ENCODE measurements at regions not wholly inside any gene's neighbourhood (a gene's known extent, or its start where the extent isn't known, plus 50 kb on each side); places are given as distances from the start of the nearest gene placed in this dataset.

GRCh38 chr11:80861193-80861592 lies 1420.4 kb upstream of the TENM4 start:
- TF ChIP-seq, protein P1, sequence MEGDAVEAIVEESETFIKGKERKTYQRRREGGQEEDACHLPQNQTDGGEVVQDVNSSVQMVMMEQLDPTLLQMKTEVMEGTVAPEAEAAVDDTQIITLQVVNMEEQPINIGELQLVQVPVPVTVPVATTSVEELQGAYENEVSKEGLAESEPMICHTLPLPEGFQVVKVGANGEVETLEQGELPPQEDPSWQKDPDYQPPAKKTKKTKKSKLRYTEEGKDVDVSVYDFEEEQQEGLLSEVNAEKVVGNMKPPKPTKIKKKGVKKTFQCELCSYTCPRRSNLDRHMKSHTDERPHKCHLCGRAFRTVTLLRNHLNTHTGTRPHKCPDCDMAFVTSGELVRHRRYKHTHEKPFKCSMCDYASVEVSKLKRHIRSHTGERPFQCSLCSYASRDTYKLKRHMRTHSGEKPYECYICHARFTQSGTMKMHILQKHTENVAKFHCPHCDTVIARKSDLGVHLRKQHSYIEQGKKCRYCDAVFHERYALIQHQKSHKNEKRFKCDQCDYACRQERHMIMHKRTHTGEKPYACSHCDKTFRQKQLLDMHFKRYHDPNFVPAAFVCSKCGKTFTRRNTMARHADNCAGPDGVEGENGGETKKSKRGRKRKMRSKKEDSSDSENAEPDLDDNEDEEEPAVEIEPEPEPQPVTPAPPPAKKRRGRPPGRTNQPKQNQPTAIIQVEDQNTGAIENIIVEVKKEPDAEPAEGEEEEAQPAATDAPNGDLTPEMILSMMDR (IDR thresholded peaks at IDR 0.05): no peak

DNA sequence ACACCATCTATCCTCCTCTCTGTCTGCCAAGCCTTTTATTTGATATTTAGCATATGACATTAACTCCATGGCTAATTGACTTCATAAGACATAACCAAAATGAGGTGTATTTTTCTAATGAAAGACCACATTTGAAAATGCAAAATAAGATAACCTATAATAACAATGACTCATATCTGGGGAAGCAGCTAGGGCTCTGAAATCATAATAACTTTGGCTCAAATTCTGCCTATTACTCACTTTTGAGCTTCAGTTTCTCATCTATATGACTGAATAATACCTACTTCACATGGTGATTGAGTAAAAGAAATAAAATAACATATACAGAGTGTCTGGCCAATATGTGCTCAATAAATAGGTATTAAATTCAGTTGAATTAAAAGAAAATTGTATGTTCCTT lies 1419.8 kb upstream of the TENM4 start:
- no peak for DNase-seq
- TF ChIP-seq, protein P1 (IDR thresholded peaks at IDR 0.05): no peak
- no peak overlapping the region for H3K4me3 Mint-ChIP-seq
- H3K27ac Mint-ChIP-seq: no peak overlapping the region
- CTCF ChIA-PET: no interaction called here
- intact Hi-C loops (cut with micrococcal nuclease): no loop called here
- no peaks in the 10 kb centered on the region for H3K27me3 Mint-ChIP-seq
- no peaks in the 10 kb centered on the region for H3K36me3 Mint-ChIP-seq (ENCODE audit: low read depth)
- no peaks in the 10 kb centered on the region for H3K4me1 Mint-ChIP-seq (ENCODE audit: low read depth)
- H3K9me3 Mint-ChIP-seq: peaks cover 3% of the 10 kb centered on the region
- POLR2A ChIA-PET: no interaction called here
- no peak for ATAC-seq

More at GRCh38 chr11:80861193-80861592, 1420.4 kb upstream of the TENM4 start:
- no peak for DNase-seq
- Mint-ChIP-seq H3K4me3 (no peak overlapping the region), H3K4me1 (ENCODE audit: low read depth) (no peaks in the 10 kb centered on the region), H3K27me3 (no peaks in the 10 kb centered on the region), H3K36me3 (ENCODE audit: low read depth) (no peaks in the 10 kb centered on the region), H3K9me3 (peaks cover 3% of the 10 kb centered on the region), H3K27ac (no peak overlapping the region)
- no peak for ATAC-seq
- intact Hi-C loops (cut with micrococcal nuclease): no loop called here
- CTCF ChIA-PET: no interaction called here
- POLR2A ChIA-PET: interaction anchor here (0.6 kb wide), 1 partner anchor 624 kb away, joined by 3 read pairs; no protein-coding TSS in a partner anchor

DNA sequence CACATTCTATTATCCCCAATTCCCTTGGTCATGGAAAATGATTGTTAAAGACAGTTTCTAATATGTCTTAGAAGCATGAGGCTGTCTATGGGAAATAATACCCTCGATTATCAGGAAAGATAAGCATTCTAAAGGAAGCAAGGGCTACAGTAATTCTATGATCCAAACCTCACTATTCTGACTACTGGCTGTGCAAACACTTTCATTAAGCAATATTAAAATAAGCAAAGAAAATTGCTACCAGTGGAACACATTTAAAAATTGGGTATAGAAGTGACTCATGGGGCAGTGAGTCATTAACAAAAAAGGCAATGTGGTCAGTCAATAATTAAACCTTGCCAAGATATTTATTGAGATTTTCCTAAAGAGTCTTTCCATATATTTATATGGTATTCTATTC lies 1415.2 kb upstream of the TENM4 start:
- ChIA-PET POLR2A (no interaction called here), CTCF (no interaction called here)
- H3K4me3 Mint-ChIP-seq: no peak overlapping the region
- DNase-seq: no peak
- H3K36me3 Mint-ChIP-seq (ENCODE audit: low read depth): no peaks in the 10 kb centered on the region
- H3K27ac Mint-ChIP-seq: no peak overlapping the region
- H3K27me3 Mint-ChIP-seq: no peaks in the 10 kb centered on the region
- ATAC-seq: no peak
- no peaks in the 10 kb centered on the region for H3K4me1 Mint-ChIP-seq (ENCODE audit: low read depth)
- TF ChIP-seq, protein P1 (IDR thresholded peaks at IDR 0.05): no peak
- intact Hi-C loops (cut with micrococcal nuclease): no loop called here
- H3K9me3 Mint-ChIP-seq: peaks cover 3% of the 10 kb centered on the region

DNA sequence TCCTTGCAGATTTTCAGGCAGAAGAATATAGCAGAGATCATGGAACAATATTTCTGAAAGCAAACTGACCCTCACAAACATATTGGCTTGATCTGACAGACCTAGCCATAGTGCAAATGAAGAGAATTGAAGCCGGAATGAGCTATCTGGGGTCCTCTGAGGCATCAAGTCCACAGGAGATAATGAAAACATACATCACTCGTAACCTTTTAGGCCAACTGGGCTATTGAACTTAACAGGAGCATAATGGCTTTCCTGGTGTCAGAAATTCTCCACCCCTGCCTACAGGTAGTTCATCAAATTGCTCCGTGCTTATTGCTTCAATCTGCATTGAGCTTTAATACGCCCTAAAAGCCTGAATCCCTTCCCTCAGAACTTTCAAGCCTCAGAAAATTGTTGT lies 1414.6 kb upstream of the TENM4 start:
- intact Hi-C loops (cut with micrococcal nuclease): no loop called here
- POLR2A ChIA-PET: no interaction called here
- no peaks in the 10 kb centered on the region for H3K4me1 Mint-ChIP-seq (ENCODE audit: low read depth)
- no peak overlapping the region for H3K4me3 Mint-ChIP-seq
- TF ChIP-seq, protein P1 (IDR thresholded peaks at IDR 0.05): no peak
- H3K27me3 Mint-ChIP-seq: no peaks in the 10 kb centered on the region
- no peak for DNase-seq
- CTCF ChIA-PET: no interaction called here
- peaks cover 5% of the 10 kb centered on the region for H3K9me3 Mint-ChIP-seq
- no peak overlapping the region for H3K27ac Mint-ChIP-seq
- H3K36me3 Mint-ChIP-seq (ENCODE audit: low read depth): no peaks in the 10 kb centered on the region
- no peak for ATAC-seq

- TF ChIP-seq, protein P1 (IDR thresholded peaks at IDR 0.05): no peak
- ChIA-PET POLR2A (no interaction called here), CTCF (no interaction called here)
- no peaks in the 10 kb centered on the region for H3K36me3 Mint-ChIP-seq (ENCODE audit: low read depth)
- no peak overlapping the region for H3K4me3 Mint-ChIP-seq
- DNase-seq (no peak), ATAC-seq (no peak)
- H3K27ac Mint-ChIP-seq: no peak overlapping the region
- H3K4me1 Mint-ChIP-seq (ENCODE audit: low read depth): no peaks in the 10 kb centered on the region
- H3K9me3 Mint-ChIP-seq: peaks cover 5% of the 10 kb centered on the region
- H3K27me3 Mint-ChIP-seq: no peaks in the 10 kb centered on the region
- intact Hi-C loops (cut with micrococcal nuclease): no loop called here
Measured at GRCh38 chr11:80849253-80849652, 1408.4 kb upstream of the TENM4 start.
